ENCODE measurements at regions not wholly inside any gene's neighbourhood (a gene's known extent, or its start where the extent isn't known, plus 50 kb on each side); places are given as distances from the start of the nearest gene placed in this dataset.

- Histone ChIP-seq H3K27me3 (ENCODE audit: control insufficient read depth, insufficient read depth, low read length, poor library complexity, severe bottlenecking) (no peaks in the 10 kb centered on the region), H3K36me3 (ENCODE audit: control insufficient read depth, insufficient read depth, low read length) (no peaks in the 10 kb centered on the region), H3K27ac (ENCODE audit: low read depth, low read length) (peak overlapping the region; percentile 88), H3K9me3 (ENCODE audit: control insufficient read depth, low read length) (no peaks in the 10 kb centered on the region), H3K9ac (ENCODE audit: extremely low read depth, low read length, poor library complexity, severe bottlenecking) (no peak overlapping the region), H3K4me3 (ENCODE audit: low read length) (no peak overlapping the region), H3K4me1 (ENCODE audit: control insufficient read depth, insufficient read depth, low read length) (no peaks in the 10 kb centered on the region)
- no peaks in the 10 kb centered on the region for H3K36me3 Mint-ChIP-seq (ENCODE audit: low read depth)
- DNase-seq = no peak
- no peak for TF ChIP-seq CTCF (conservative IDR thresholded peaks at IDR 0.05)
- 82% methylated on average over 4 of the region's 4 CpGs; no CpG with 5 or more reads in 1 of the 2 experiments for WGBS, 2 experiments (ENCODE audit: insufficient coverage in 1 of 2, insufficient read length in 1 of 2)
- H3K27me3 Mint-ChIP-seq (ENCODE audit: insufficient read depth) = peaks cover 2% of the 10 kb centered on the region
- H3K27ac Mint-ChIP-seq = no peak overlapping the region
- no peak overlapping the region for H3K4me3 Mint-ChIP-seq
- H3K9me3 Mint-ChIP-seq = no peaks in the 10 kb centered on the region
- peaks cover 6% of the 10 kb centered on the region for H3K4me1 Mint-ChIP-seq
These were observed 157.8 kb downstream of the AXIN2 start for GRCh38 chr17:65403626-65404025.

- DNase-seq = no peak
- H3K36me3 Mint-ChIP-seq (ENCODE audit: low read depth) = no peaks in the 10 kb centered on the region
- 84 to 90% methylated on average over 9 to 18 of the region's 19 CpGs for WGBS, 2 experiments (ENCODE audit: insufficient coverage in 1 of 2, insufficient read length in 1 of 2)
- Histone ChIP-seq H3K27me3 (ENCODE audit: control insufficient read depth, insufficient read depth, low read length, poor library complexity, severe bottlenecking) (no peaks in the 10 kb centered on the region), H3K4me1 (ENCODE audit: control insufficient read depth, insufficient read depth, low read length) (no peaks in the 10 kb centered on the region), H3K9ac (ENCODE audit: extremely low read depth, low read length, poor library complexity, severe bottlenecking) (no peak overlapping the region), H3K4me3 (ENCODE audit: low read length) (no peak overlapping the region), H3K36me3 (ENCODE audit: control insufficient read depth, insufficient read depth, low read length) (no peaks in the 10 kb centered on the region), H3K9me3 (ENCODE audit: control insufficient read depth, low read length) (no peaks in the 10 kb centered on the region), H3K27ac (ENCODE audit: low read depth, low read length) (peak overlapping the region; percentile 88)
- H3K4me3 Mint-ChIP-seq = no peak overlapping the region
- no peak overlapping the region for H3K27ac Mint-ChIP-seq
- no peaks in the 10 kb centered on the region for H3K9me3 Mint-ChIP-seq
- peaks cover 6% of the 10 kb centered on the region for H3K4me1 Mint-ChIP-seq
- peaks cover 2% of the 10 kb centered on the region for H3K27me3 Mint-ChIP-seq (ENCODE audit: insufficient read depth)
- TF ChIP-seq CTCF (conservative IDR thresholded peaks at IDR 0.05) = no peak
These were observed 158.6 kb downstream of the AXIN2 start for GRCh38 chr17:65402513-65403496.

- Mint-ChIP-seq H3K27ac (no peak overlapping the region), H3K4me1 (peaks cover 6% of the 10 kb centered on the region), H3K36me3 (ENCODE audit: low read depth) (no peaks in the 10 kb centered on the region), H3K9me3 (no peaks in the 10 kb centered on the region), H3K27me3 (ENCODE audit: insufficient read depth) (peaks cover 2% of the 10 kb centered on the region), H3K4me3 (no peak overlapping the region)
- Histone ChIP-seq H3K27me3 (ENCODE audit: control insufficient read depth, insufficient read depth, low read length, poor library complexity, severe bottlenecking) (no peaks in the 10 kb centered on the region), H3K4me1 (ENCODE audit: control insufficient read depth, insufficient read depth, low read length) (no peaks in the 10 kb centered on the region), H3K4me3 (ENCODE audit: low read length) (no peak overlapping the region), H3K27ac (ENCODE audit: low read depth, low read length) (no peak overlapping the region), H3K36me3 (ENCODE audit: control insufficient read depth, insufficient read depth, low read length) (no peaks in the 10 kb centered on the region), H3K9ac (ENCODE audit: extremely low read depth, low read length, poor library complexity, severe bottlenecking) (no peak overlapping the region), H3K9me3 (ENCODE audit: control insufficient read depth, low read length) (no peaks in the 10 kb centered on the region)
- DNase-seq = no peak
- 70% methylated on average over 3 of the region's 3 CpGs for WGBS, 2 experiments (ENCODE audit: insufficient coverage in 1 of 2, insufficient read length in 1 of 2)
- TF ChIP-seq CTCF (conservative IDR thresholded peaks at IDR 0.05) = no peak
These were observed 159.9 kb downstream of the AXIN2 start for GRCh38 chr17:65401561-65401960.

Data from endodermal cell (in vitro differentiated cells).